GM23338 (cell line): ENCODE measurements at regions not wholly inside any gene's neighbourhood (a gene's known extent, or its start where the extent isn't known, plus 50 kb on each side); places are given as distances from the start of the nearest gene placed in this dataset.

Source experiments
- ATAC-seq: fragments of 200-7000 bp; cut with Tn5 transposase; 3 replicates; pipeline ENCODE4 v1.9.1; 2020
- DNase-seq: peaks from one replicate; pipeline ENCODE4 v3.0.0-alpha.2; 2015; ENCODE audit warnings: low spot score
- H2AFZ ChIP-seq: fragments of 200-600 bp; sonication (generic); 2 replicates; pipeline ENCODE4 v1.8.0; 2016; ENCODE audit warnings: antibody characterized with exemption, mild to moderate bottlenecking, moderate library complexity
- H3F3A ChIP-seq: fragments of 200-600 bp; sonication (generic); replicated peaks from 2 replicates; pipeline ENCODE4 v1.8.0; 2017; ENCODE audit warnings: antibody characterized with exemption, mixed run types, low read depth
- H3K27ac ChIP-seq: fragments of 200-600 bp; sonication (generic); 2 replicates; pipeline ENCODE4 v1.6.1; 2016; ENCODE audit warnings: low read depth
- H3K27me3 ChIP-seq: fragments of 200-600 bp; sonication (generic); 2 replicates; pipeline ENCODE4 v1.8.0; 2016; ENCODE audit warnings: mild to moderate bottlenecking, mixed run types, moderate library complexity; ENCODE audit not compliant: insufficient read depth
- H3K36me3 ChIP-seq: fragments of 200-600 bp; sonication (generic); 2 replicates; pipeline ENCODE4 v1.8.0; 2016; ENCODE audit warnings: mild to moderate bottlenecking; ENCODE audit not compliant: insufficient read depth
- H3K4me1 ChIP-seq: fragments of 200-600 bp; sonication (generic); 2 replicates; pipeline ENCODE4 v1.8.0; 2016; ENCODE audit warnings: mild to moderate bottlenecking, moderate library complexity; ENCODE audit not compliant: insufficient read depth
- H3K4me2 ChIP-seq: fragments of 200-600 bp; sonication (generic); 2 replicates; pipeline ENCODE4 v1.7.1; 2017; ENCODE audit warnings: mixed run types
- H3K4me3 ChIP-seq: fragments of 200-600 bp; sonication (generic); 2 replicates; pipeline ENCODE4 v1.6.1; 2016; ENCODE audit warnings: mixed run types
- H3K79me2 ChIP-seq: fragments of 200-600 bp; sonication (generic); replicated peaks from 2 replicates; pipeline ENCODE4 v1.8.0; 2017; ENCODE audit warnings: mild to moderate bottlenecking; ENCODE audit not compliant: insufficient read depth
- H3K9me2 ChIP-seq: fragments of 200-600 bp; sonication (generic); 2 replicates; pipeline ENCODE4 v1.8.0; 2017; ENCODE audit not compliant: insufficient read depth
- H4K20me1 ChIP-seq: fragments of 200-600 bp; sonication (generic); replicated peaks from 2 replicates; pipeline ENCODE4 v1.8.0; 2017; ENCODE audit warnings: mild to moderate bottlenecking; ENCODE audit not compliant: insufficient read depth
- H3K27ac Mint-ChIP-seq: 2 replicates; pipeline ENCODE4 v1.8.0; 2020; ENCODE audit warnings: inconsistent platforms, mild to moderate bottlenecking, moderate library complexity, mixed read lengths
- H3K27me3 Mint-ChIP-seq: 3 replicates; pipeline ENCODE4 v1.8.0; 2022; ENCODE audit warnings: low read depth, mild to moderate bottlenecking, moderate library complexity, mixed read lengths, inconsistent platforms; ENCODE audit not compliant: insufficient read depth, poor library complexity
- H3K36me3 Mint-ChIP-seq: 3 replicates; pipeline ENCODE4 v1.8.0; 2021; ENCODE audit warnings: low read depth, mild to moderate bottlenecking, inconsistent platforms, moderate library complexity, mixed read lengths
- H3K4me1 Mint-ChIP-seq: 3 replicates; pipeline ENCODE4 v1.8.0; 2020; ENCODE audit warnings: mild to moderate bottlenecking, inconsistent platforms, mixed read lengths
- H3K4me3 Mint-ChIP-seq: 3 replicates; pipeline ENCODE4 v1.8.0; 2021; ENCODE audit warnings: moderate library complexity, mild to moderate bottlenecking, inconsistent platforms, mixed read lengths
- H3K9me3 Mint-ChIP-seq: 3 replicates; pipeline ENCODE4 v1.8.0; 2020; ENCODE audit warnings: moderate library complexity, mild to moderate bottlenecking, inconsistent platforms, mixed read lengths
- CREB1 ChIP-seq: fragments of 250-450 bp; sonication (Bioruptor Pico); IDR thresholded peaks from 2 replicates; pipeline ENCODE4 v1.5.0; 2020; ENCODE audit warnings: low read depth, mild to moderate bottlenecking, moderate library complexity
- EZH2 ChIP-seq: fragments of 200-600 bp; sonication (generic); IDR thresholded peaks from one replicate; pipeline ENCODE4 v1.8.0; 2017; ENCODE audit warnings: antibody characterized with exemption, mild to moderate bottlenecking, low read depth; ENCODE audit not compliant: unreplicated experiment
- EZH2phosphoT487 ChIP-seq: fragments of 200-600 bp; sonication (generic); IDR thresholded peaks from one replicate; pipeline ENCODE4 v1.8.1; 2018; ENCODE audit warnings: antibody characterized with exemption; ENCODE audit not compliant: unreplicated experiment
- JUNB ChIP-seq: IDR thresholded peaks from one replicate; pipeline ENCODE4 v1.6.1; 2016; ENCODE audit warnings: antibody characterized with exemption; ENCODE audit not compliant: unreplicated experiment
- POLR2AphosphoS5 ChIP-seq: IDR thresholded peaks from 2 replicates; pipeline ENCODE4 v1.6.1; 2016; ENCODE audit warnings: antibody characterized with exemption, low read depth
- ZNF114 ChIP-seq: fragments of 250-450 bp; sonication (Bioruptor Pico); IDR thresholded peaks from 2 replicates; pipeline ENCODE4 v1.5.0; 2020; ENCODE audit warnings: mild to moderate bottlenecking, moderate library complexity
- ZNF331 ChIP-seq: fragments of 250-450 bp; sonication (Bioruptor Pico); IDR thresholded peaks from 2 replicates; pipeline ENCODE4 v1.5.0; 2020; ENCODE audit warnings: low read depth, mild to moderate bottlenecking, moderate library complexity
- TF ChIP-seq, protein P1 (sequence below), 2 experiments: fragments of 200-600 bp in 1 of 2; sonication (generic) in 1 of 2; conservative IDR thresholded peaks; 2 replicates each; pipeline versions ENCODE4 v1.5.1 to v1.6.1; 2016 to 2017; ENCODE audit warnings: antibody characterized with exemption in 2 of 2, low read depth in 2 of 2, mild to moderate bottlenecking in 2 of 2, moderate library complexity in 1 of 2
- TF ChIP-seq, protein P2 (sequence below): IDR thresholded peaks from 2 replicates; pipeline ENCODE4 v1.6.1; 2016; ENCODE audit warnings: antibody characterized with exemption
- TF ChIP-seq, protein P3 (sequence below): IDR thresholded peaks from one replicate; pipeline ENCODE4 v1.6.1; 2018; ENCODE audit warnings: antibody characterized with exemption; ENCODE audit not compliant: unreplicated experiment

DNA sequence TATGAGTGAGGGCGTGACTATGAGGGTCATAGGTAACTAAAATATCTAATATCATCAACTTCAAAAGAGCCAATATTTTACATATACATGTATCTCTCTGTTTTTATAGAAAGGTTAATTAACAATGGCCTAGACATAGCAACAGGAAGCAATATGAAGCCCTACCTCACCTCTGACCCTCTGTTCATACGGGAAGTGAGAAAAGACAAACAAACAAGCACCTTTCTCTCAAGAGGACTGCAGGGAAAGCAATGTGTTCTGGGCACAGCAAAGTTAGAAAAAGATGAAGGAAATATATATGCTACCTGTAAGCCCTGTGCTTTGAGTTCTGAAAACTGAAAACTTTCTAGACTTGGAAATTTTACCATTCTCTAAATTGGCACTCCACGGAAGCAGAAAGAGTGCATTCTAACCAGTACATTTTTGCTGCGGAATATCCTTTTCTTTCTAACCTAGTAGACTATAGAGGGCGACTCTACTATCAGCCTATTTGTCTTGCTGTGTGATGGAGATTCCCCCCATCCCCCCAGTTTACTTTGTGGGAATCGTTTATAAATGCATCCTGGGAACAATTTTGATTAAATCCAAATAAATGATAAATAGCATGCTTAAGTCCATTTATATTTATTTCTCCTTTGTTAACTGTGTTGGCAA is 830.4 kb upstream of the FAT3 start:
- Mint-ChIP-seq H3K9me3 (no peaks in the 10 kb centered on the region; the same call in 2 of the 3 replicates), H3K27me3 (no peaks in the 10 kb centered on the region), H3K36me3 (no peaks in the 10 kb centered on the region), H3K27ac (no peak overlapping the region), H3K4me3 (no peak overlapping the region), H3K4me1 (peaks cover 6% of the 10 kb centered on the region; the same call in 2 of the 3 replicates)
- Histone ChIP-seq H3F3A (no peaks in the 10 kb centered on the region), H3K9me2 (no peaks in the 10 kb centered on the region), H3K27me3 (no peaks in the 10 kb centered on the region), H3K4me2 (no peak overlapping the region), H3K36me3 (no peaks in the 10 kb centered on the region), H4K20me1 (no peaks in the 10 kb centered on the region), H3K4me1 (no peaks in the 10 kb centered on the region), H3K27ac (no peak overlapping the region), H3K4me3 (no peak overlapping the region), H2AFZ (peak overlapping the region; percentile 83; the same call in 1 of the 2 replicates), H3K79me2 (no peaks in the 10 kb centered on the region)
- ATAC-seq (no peak; the same call in 2 of the 3 replicates), DNase-seq (peak; percentile 14)
- TF ChIP-seq, protein P1, sequence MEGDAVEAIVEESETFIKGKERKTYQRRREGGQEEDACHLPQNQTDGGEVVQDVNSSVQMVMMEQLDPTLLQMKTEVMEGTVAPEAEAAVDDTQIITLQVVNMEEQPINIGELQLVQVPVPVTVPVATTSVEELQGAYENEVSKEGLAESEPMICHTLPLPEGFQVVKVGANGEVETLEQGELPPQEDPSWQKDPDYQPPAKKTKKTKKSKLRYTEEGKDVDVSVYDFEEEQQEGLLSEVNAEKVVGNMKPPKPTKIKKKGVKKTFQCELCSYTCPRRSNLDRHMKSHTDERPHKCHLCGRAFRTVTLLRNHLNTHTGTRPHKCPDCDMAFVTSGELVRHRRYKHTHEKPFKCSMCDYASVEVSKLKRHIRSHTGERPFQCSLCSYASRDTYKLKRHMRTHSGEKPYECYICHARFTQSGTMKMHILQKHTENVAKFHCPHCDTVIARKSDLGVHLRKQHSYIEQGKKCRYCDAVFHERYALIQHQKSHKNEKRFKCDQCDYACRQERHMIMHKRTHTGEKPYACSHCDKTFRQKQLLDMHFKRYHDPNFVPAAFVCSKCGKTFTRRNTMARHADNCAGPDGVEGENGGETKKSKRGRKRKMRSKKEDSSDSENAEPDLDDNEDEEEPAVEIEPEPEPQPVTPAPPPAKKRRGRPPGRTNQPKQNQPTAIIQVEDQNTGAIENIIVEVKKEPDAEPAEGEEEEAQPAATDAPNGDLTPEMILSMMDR (conservative IDR thresholded peaks at IDR 0.05; ENCODE audit: low read depth in 2 of 2): peak in 1 of 2 experiments; percentile 26; a peak in 2 of 4 replicates
- TF ChIP-seq POLR2AphosphoS5: no peak

DNA sequence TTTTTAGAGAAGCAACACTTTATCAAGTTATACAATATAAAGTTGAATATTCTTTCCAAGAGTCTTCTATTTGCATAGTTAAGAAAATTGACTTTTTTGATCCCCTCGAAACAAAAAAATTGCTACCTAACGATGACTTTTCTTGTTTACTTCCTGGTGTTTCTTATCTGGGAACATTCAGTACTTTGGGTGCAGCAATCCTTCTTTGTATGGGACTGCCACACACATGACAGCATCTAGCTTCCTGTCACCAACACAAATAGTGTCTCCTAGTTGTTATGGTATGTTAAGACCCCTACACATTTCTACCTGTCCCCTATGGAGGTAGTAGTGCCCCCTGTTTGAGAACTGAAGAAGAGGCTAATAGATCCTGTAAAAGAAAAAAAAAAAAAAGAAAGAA is 841.7 kb upstream of the FAT3 start:
- Mint-ChIP-seq H3K4me1 (peaks cover 1% of the 10 kb centered on the region), H3K36me3 (no peaks in the 10 kb centered on the region), H3K27me3 (no peaks in the 10 kb centered on the region), H3K9me3 (no peaks in the 10 kb centered on the region), H3K4me3 (no peak overlapping the region), H3K27ac (no peak overlapping the region)
- Histone ChIP-seq H2AFZ (no peak overlapping the region), H3K79me2 (no peaks in the 10 kb centered on the region), H3K4me2 (no peak overlapping the region), H4K20me1 (no peaks in the 10 kb centered on the region), H3K4me3 (no peak overlapping the region), H3K36me3 (no peaks in the 10 kb centered on the region), H3K4me1 (no peaks in the 10 kb centered on the region), H3F3A (no peaks in the 10 kb centered on the region), H3K27ac (no peak overlapping the region), H3K9me2 (no peaks in the 10 kb centered on the region), H3K27me3 (no peaks in the 10 kb centered on the region)
- DNase-seq: no peak
- ATAC-seq: no peak
- TF ChIP-seq ZNF331 (CRISPR knock-in tag) (no peak), EZH2 (no peak), ZNF114 (no peak), JUNB (no peak), CREB1 (CRISPR knock-in tag) (no peak), EZH2phosphoT487 (no peak)
- TF ChIP-seq, protein P2, sequence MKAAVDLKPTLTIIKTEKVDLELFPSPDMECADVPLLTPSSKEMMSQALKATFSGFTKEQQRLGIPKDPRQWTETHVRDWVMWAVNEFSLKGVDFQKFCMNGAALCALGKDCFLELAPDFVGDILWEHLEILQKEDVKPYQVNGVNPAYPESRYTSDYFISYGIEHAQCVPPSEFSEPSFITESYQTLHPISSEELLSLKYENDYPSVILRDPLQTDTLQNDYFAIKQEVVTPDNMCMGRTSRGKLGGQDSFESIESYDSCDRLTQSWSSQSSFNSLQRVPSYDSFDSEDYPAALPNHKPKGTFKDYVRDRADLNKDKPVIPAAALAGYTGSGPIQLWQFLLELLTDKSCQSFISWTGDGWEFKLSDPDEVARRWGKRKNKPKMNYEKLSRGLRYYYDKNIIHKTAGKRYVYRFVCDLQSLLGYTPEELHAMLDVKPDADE: no peak
- TF ChIP-seq, protein P3, sequence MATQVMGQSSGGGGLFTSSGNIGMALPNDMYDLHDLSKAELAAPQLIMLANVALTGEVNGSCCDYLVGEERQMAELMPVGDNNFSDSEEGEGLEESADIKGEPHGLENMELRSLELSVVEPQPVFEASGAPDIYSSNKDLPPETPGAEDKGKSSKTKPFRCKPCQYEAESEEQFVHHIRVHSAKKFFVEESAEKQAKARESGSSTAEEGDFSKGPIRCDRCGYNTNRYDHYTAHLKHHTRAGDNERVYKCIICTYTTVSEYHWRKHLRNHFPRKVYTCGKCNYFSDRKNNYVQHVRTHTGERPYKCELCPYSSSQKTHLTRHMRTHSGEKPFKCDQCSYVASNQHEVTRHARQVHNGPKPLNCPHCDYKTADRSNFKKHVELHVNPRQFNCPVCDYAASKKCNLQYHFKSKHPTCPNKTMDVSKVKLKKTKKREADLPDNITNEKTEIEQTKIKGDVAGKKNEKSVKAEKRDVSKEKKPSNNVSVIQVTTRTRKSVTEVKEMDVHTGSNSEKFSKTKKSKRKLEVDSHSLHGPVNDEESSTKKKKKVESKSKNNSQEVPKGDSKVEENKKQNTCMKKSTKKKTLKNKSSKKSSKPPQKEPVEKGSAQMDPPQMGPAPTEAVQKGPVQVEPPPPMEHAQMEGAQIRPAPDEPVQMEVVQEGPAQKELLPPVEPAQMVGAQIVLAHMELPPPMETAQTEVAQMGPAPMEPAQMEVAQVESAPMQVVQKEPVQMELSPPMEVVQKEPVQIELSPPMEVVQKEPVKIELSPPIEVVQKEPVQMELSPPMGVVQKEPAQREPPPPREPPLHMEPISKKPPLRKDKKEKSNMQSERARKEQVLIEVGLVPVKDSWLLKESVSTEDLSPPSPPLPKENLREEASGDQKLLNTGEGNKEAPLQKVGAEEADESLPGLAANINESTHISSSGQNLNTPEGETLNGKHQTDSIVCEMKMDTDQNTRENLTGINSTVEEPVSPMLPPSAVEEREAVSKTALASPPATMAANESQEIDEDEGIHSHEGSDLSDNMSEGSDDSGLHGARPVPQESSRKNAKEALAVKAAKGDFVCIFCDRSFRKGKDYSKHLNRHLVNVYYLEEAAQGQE: no peak
- TF ChIP-seq, protein P1 (conservative IDR thresholded peaks at IDR 0.05; ENCODE audit: low read depth in 2 of 2): no peak
